HG02852 (cell line): ENCODE measurements at regions not wholly inside any gene's neighbourhood (a gene's known extent, or its start where the extent isn't known, plus 50 kb on each side); places are given as distances from the start of the nearest gene placed in this dataset.
"Not testable (repeated sequence)": the region's sequence is repeated elsewhere in the genome, so short reads cannot be mapped to it uniquely, and the experiment has no call there.

Experiments used
- ATAC-seq: cut with Tn5 transposase; IDR thresholded peaks from one replicate; pipeline ENCODE4 v1.9.1; 2021; ENCODE audit warnings: mild to moderate bottlenecking, moderate library complexity; ENCODE audit not compliant: unreplicated experiment

- ATAC-seq = not testable (repeated sequence)
These were observed 572.8 kb upstream of the AGA start for GRCh38 chr4:178015046-178015445.

- no peak for ATAC-seq
These were observed 584.8 kb upstream of the AGA start for GRCh38 chr4:178026999-178027398.

GRCh38 chr4:178027796-178028195, 585.6 kb upstream of the AGA start:
- ATAC-seq = no peak

DNA sequence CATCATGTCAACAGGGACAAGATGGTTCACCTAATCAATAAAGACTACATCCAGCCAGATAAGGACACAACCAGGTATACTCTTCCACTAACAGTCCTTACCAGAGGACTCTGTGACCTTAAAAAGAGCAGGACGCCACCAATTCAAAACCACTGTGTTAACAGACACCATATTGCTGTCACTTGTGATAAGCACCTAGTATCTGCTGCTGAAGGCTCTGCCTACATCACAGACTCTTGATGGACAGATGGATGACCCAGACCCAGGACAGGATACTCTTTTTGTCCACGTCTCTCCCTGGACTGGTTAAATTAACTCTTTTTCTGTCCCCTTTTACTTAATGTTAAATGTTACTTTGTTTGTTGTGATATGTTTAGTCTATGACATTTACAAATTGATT, 586.2 kb upstream of the AGA start:
- no peak for ATAC-seq

- no peak for ATAC-seq
These were observed 595.4 kb upstream of the AGA start for GRCh38 chr4:178037459-178038214.

- no peak for ATAC-seq
These were observed 614.8 kb upstream of the AGA start for GRCh38 chr4:178056996-178057395.

DNA sequence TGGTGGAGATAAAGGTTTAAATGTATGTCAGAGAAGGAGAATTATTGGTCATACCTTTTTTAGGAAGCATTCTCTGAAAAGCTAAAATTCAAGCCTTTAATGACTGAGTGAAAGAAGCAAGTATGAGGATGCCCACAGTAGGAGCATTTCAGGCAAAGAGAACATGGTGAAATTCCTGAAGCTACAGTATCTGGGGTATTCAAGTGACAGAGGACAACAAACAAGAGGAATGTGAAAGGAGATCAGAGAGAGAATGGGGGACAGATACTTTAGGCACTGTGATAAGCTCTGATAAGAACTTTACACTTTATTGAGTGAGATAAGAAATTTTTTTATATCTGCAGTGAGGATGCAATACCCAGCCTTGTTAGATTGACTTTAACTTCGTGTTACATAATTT, 621.3 kb upstream of the AGA start:
- no peak for ATAC-seq

- ATAC-seq = no peak
These were observed 624.2 kb upstream of the AGA start for GRCh38 chr4:178066338-178066941.

GRCh38 chr4:178068136-178068535, 625.9 kb upstream of the AGA start:
- no peak for ATAC-seq

GRCh38 chr4:178070163-178070562, 627.9 kb upstream of the AGA start:
- ATAC-seq = no peak

DNA sequence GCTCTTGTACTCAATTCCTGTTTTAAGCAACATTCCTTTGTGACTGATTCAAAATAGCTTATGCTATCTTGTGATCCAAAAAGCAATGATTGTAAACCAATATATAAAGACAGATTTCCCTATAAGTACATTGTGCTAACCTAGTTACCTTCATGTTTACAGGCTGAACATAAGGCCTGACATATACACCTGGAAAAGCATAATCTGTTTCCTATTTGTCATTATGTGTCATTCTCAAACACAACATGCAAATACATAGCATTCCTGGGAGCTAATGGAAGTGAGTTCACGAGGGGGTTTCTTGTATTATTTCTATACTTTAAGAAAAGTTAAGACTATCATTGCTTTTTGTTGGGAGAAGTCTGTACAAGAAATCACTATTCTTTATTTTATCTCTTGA, 638.1 kb upstream of the AGA start:
- ATAC-seq = no peak

DNA sequence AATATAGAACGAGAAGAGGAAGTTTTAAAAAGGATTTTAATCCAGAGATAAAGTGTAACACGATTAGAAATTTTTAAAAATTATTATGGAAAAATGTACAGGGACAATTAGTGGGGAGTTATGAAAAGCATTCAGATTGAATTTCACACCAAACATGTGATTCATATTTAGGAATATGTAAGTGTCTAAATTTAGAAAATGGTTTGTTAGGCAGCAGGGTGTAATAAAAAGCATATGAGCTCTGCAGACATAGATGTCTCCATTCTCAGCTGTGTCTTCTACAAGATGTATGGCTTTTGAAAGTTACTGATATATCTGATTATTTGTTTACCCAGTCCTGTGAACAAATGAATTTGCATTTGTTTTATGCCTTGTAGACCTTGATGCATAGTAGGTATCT, 638.9 kb upstream of the AGA start:
- no peak for ATAC-seq

GRCh38 chr4:178081896-178082295, 639.7 kb upstream of the AGA start:
- ATAC-seq = no peak

DNA sequence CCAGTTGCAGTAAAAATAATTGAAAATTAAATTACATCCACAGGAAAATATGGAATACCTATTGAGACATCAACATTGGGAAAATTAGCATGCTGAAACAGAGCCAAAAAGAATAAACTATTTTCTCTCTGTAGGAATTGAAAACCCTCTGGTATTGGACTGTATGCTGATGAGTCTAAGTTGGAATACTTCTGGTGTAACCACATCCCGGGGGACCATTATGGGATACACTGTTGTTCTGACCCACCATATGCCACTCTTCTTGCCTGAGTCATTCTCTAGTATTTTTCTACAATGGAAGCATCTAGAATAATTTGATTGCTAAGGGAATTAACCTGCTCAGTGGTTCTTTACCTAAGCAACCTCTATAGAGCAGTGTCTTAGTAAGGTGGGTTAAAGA, 640.7 kb upstream of the AGA start:
- ATAC-seq = no peak

- no peak for ATAC-seq
These were observed 641.7 kb upstream of the AGA start for GRCh38 chr4:178083968-178084367.

- no peak for ATAC-seq
These were observed 644.1 kb upstream of the AGA start for GRCh38 chr4:178086320-178086719.

GRCh38 chr4:178090640-178091411, 648.6 kb upstream of the AGA start:
- no peak for ATAC-seq

- ATAC-seq = no peak
These were observed 659.9 kb upstream of the AGA start for GRCh38 chr4:178102139-178102538.

DNA sequence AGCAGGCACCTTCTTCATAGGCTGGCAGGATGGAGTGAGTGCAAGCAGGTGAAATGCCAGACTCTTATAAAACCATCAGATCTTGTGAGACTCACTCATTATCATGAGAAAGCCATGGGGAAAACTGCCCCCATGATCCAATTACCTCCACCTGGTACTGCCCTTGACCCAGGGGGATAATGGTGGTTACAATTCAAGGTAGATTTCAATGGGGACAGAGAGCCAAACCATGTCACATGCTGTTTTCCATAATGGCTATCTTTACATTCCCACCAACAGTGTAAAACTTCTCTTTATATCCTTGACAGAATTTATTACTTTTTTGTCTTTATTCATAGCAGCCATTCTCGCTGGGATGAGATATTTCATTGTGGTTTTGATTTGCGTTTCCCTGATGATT, 663.0 kb upstream of the AGA start:
- ATAC-seq = no peak

DNA sequence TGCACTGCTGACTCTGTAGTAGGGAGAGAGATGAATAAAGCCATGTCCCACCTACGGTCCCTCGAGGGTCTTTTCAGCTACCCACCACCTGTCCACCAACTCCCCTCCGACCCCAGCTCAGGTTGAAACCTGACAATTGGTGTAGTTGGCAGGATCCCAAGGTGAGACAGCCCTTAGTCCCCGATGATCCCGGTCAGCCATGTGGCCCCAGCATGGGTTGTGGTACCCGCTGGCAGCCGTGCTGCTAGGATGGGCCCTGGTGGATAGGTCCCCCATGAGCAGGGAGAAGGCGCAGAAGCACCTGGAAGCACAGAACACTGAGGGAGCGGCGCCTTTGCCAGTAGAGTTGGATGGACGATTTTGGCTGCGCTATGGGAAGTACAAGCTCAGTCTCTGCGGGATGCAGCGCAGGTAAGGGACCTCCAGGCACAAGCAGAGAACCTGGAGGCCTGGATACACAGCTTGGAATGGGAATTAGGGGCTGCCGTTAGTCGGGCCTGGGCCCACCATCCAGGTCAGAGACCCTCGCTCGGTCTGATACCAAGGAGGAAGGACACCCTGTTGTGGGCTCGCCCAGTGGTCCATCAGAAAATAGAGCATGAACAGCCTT, 694.6 kb upstream of the AGA start:
- ATAC-seq = no peak

GRCh38 chr4:178137732-178138471, 695.7 kb upstream of the AGA start:
- ATAC-seq = no peak
